HepG2 (cell line): ENCODE measurements at regions not wholly inside any gene's neighbourhood (a gene's known extent, or its start where the extent isn't known, plus 50 kb on each side); places are given as distances from the start of the nearest gene placed in this dataset.

Experiments
- ATAD3A ChIP-seq: sonication (generic); formaldehyde crosslinking; IDR thresholded peaks from 2 replicates; pipeline ENCODE4 v1.4.0; 2020; ENCODE audit warnings: missing genetic modification reagents
- GATAD1 ChIP-seq: IDR thresholded peaks from 2 replicates; pipeline ENCODE4 v1.6.1; 2016; ENCODE audit warnings: missing genetic modification reagents, missing compliant biosample characterization
- NFAT5 ChIP-seq: sonication (generic); formaldehyde crosslinking; IDR thresholded peaks from 2 replicates; pipeline ENCODE4 v1.4.0; 2020; ENCODE audit warnings: missing genetic modification reagents
- PATZ1 ChIP-seq: sonication (generic); formaldehyde crosslinking; IDR thresholded peaks from 2 replicates; pipeline ENCODE4 v1.4.0; 2020; ENCODE audit warnings: missing genetic modification reagents
- RCOR2 ChIP-seq: IDR thresholded peaks from 2 replicates; pipeline ENCODE4 v1.6.1; 2016; ENCODE audit warnings: missing biosample characterization, missing genetic modification reagents
- ZNF670 ChIP-seq: sonication (generic); formaldehyde crosslinking; IDR thresholded peaks from 2 replicates; pipeline ENCODE4 v1.8.0; 2022; ENCODE audit warnings: mild to moderate bottlenecking, missing genetic modification reagents, borderline replicate concordance
- TF ChIP-seq, protein P1 (sequence below): sonication (generic); formaldehyde crosslinking; IDR thresholded peaks from 2 replicates; pipeline ENCODE4 v1.4.0; 2020; ENCODE audit warnings: missing genetic modification reagents, mild to moderate bottlenecking, borderline replicate concordance

- TF ChIP-seq NFAT5 (CRISPR knock-in tag) = no peak
- TF ChIP-seq PATZ1 (CRISPR knock-in tag) = no peak
- no peak for TF ChIP-seq RCOR2
- TF ChIP-seq, protein P1, sequence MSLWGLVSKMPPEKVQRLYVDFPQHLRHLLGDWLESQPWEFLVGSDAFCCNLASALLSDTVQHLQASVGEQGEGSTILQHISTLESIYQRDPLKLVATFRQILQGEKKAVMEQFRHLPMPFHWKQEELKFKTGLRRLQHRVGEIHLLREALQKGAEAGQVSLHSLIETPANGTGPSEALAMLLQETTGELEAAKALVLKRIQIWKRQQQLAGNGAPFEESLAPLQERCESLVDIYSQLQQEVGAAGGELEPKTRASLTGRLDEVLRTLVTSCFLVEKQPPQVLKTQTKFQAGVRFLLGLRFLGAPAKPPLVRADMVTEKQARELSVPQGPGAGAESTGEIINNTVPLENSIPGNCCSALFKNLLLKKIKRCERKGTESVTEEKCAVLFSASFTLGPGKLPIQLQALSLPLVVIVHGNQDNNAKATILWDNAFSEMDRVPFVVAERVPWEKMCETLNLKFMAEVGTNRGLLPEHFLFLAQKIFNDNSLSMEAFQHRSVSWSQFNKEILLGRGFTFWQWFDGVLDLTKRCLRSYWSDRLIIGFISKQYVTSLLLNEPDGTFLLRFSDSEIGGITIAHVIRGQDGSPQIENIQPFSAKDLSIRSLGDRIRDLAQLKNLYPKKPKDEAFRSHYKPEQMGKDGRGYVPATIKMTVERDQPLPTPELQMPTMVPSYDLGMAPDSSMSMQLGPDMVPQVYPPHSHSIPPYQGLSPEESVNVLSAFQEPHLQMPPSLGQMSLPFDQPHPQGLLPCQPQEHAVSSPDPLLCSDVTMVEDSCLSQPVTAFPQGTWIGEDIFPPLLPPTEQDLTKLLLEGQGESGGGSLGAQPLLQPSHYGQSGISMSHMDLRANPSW (CRISPR knock-in tag) = no peak
- no peak for TF ChIP-seq ATAD3A (CRISPR knock-in tag)
- no peak for TF ChIP-seq GATAD1
- no peak for TF ChIP-seq ZNF670 (CRISPR knock-in tag)
Observed at GRCh38 chr14:27370775-27371174, 772.9 kb upstream of the NOVA1 start (continued).
